K562 (cell line): ENCODE measurements at regions not wholly inside any gene's neighbourhood (a gene's known extent, or its start where the extent isn't known, plus 50 kb on each side); places are given as distances from the start of the nearest gene placed in this dataset.

ENCODE experiments used
- ARID2 ChIP-seq: fragments of 450-650 bp; IDR thresholded peaks from 2 replicates; pipeline ENCODE4 v1.6.1; 2017; ENCODE audit warnings: antibody characterized with exemption, mild to moderate bottlenecking
- ATF7 ChIP-seq: fragments of 450-650 bp; IDR thresholded peaks from 2 replicates; pipeline ENCODE4 v1.7.1; 2014; ENCODE audit warnings: mild to moderate bottlenecking, moderate library complexity
- CBX3 ChIP-seq, 2 experiments: IDR thresholded peaks; 1 replicate in 1 of 2; 2 replicates in 1 of 2; pipeline ENCODE4 v1.6.1; 2012; ENCODE audit warnings: inconsistent platforms in 2 of 2, low read length in 2 of 2, borderline replicate concordance in 1 of 2, control low read depth in 1 of 2
- CC2D1A ChIP-seq: fragments of 450-650 bp; IDR thresholded peaks from 2 replicates; pipeline ENCODE4 v1.6.1; 2017; ENCODE audit warnings: mild to moderate bottlenecking
- FOXP4 ChIP-seq: sonication (generic); formaldehyde crosslinking; IDR thresholded peaks from 2 replicates; pipeline ENCODE4 v1.8.0; 2022; ENCODE audit warnings: mild to moderate bottlenecking, missing genetic modification reagents, borderline replicate concordance
- HMGN3 ChIP-seq: IDR thresholded peaks from 2 replicates; pipeline ENCODE4 v1.6.1; 2011; ENCODE audit warnings: borderline replicate concordance, low read depth, mild to moderate bottlenecking, mixed read lengths, low read length; ENCODE audit not compliant: insufficient read length; ENCODE audit errors: extremely low read depth
- L3MBTL2 ChIP-seq: fragments of 450-650 bp; IDR thresholded peaks from 2 replicates; pipeline ENCODE4 v1.6.1; 2016; ENCODE audit warnings: mild to moderate bottlenecking, moderate library complexity
- MLLT1 ChIP-seq, 2 experiments: fragments of 450-650 bp; IDR thresholded peaks; 2 replicates each; pipeline ENCODE4 v1.6.1; 2016
- NR1H2 ChIP-seq: sonication (generic); formaldehyde crosslinking; IDR thresholded peaks from 2 replicates; pipeline ENCODE4 v1.4.0; 2020; ENCODE audit warnings: mild to moderate bottlenecking, missing genetic modification reagents
- POLR3A ChIP-seq: IDR thresholded peaks from 2 replicates; pipeline ENCODE4 v1.6.1; 2011; ENCODE audit warnings: borderline replicate concordance, mild to moderate bottlenecking, moderate library complexity; ENCODE audit not compliant: insufficient read length, insufficient read depth; ENCODE audit errors: extremely low read depth
- RCOR1 ChIP-seq, 2 experiments: IDR thresholded peaks; 2 replicates each; pipeline ENCODE4 v1.6.1; 2012; ENCODE audit warnings: low read depth in 2 of 2, low read length in 2 of 2, borderline replicate concordance in 1 of 2, improper control_type of control experiment in 1 of 2
- TRIM28 ChIP-seq: fragments of 450-650 bp; IDR thresholded peaks from 2 replicates; pipeline ENCODE4 v1.6.1; 2017
- ZBTB7A ChIP-seq: IDR thresholded peaks from 2 replicates; pipeline ENCODE4 v1.6.1; 2011; ENCODE audit warnings: low read depth, mild to moderate bottlenecking, low read length, moderate library complexity, borderline replicate concordance; ENCODE audit not compliant: control insufficient read depth
- ZKSCAN3 ChIP-seq: fragments of 250-450 bp; sonication (Bioruptor Pico); IDR thresholded peaks from 2 replicates; pipeline ENCODE4 v1.4.0; 2020
- ZNF740 ChIP-seq, 3 experiments: fragments of 200-800 bp in 1 of 3; sonication (Bioruptor generic) in 1 of 3; sonication (generic) in 1 of 3; formaldehyde crosslinking in 1 of 3; IDR thresholded peaks; 2 replicates each; pipeline versions ENCODE4 v1.6.1 to v1.8.0; 2016 to 2022; ENCODE audit warnings: mild to moderate bottlenecking in 2 of 3, missing compliant biosample characterization in 2 of 3, missing genetic modification characterization in 2 of 3, missing genetic modification reagents in 1 of 3
- TF ChIP-seq, protein P1 (sequence below): fragments of 450-650 bp; IDR thresholded peaks from 2 replicates; pipeline ENCODE4 v1.6.1; 2018; ENCODE audit warnings: mild to moderate bottlenecking, low read depth; ENCODE audit not compliant: partially characterized antibody
- TF ChIP-seq, protein P2 (sequence below): sonication (generic); formaldehyde crosslinking; IDR thresholded peaks from 2 replicates; pipeline ENCODE4 v1.8.0; 2022; ENCODE audit warnings: missing genetic modification reagents, mild to moderate bottlenecking, moderate library complexity, borderline replicate concordance
- TF ChIP-seq, protein P3 (sequence below): fragments of 250-450 bp; sonication (Bioruptor Pico); IDR thresholded peaks from 2 replicates; pipeline ENCODE4 v1.5.1; 2021; ENCODE audit warnings: mild to moderate bottlenecking

DNA sequence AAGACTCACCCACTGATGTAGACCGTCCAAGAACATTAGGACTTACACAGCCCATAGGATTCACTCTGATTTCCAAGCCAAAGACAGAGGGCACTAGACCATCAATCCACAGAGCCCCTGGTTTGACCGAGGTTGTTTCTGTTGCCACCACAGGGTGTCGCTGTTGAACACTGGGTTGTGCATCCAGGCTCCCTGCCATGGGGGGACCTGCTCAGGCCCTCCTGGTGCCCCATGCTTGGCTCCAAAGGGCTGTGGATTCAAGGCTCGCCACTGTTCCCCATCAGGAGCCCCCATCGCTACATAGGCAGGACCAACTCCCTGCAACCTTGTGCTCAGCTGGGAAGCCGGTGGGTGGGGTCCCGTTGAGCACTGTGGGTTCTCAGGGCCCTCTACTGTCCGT, 128.0 kb upstream of the ANO1 start (continued):
- peak; percentile 71 for TF ChIP-seq ZNF740 (CRISPR knock-in tag; IDR thresholded peaks at IDR 0.05)
- no peak for TF ChIP-seq ZNF740 (tag; IDR thresholded peaks at IDR 0.05)
- no peak for TF ChIP-seq ZKSCAN3 (CRISPR knock-in tag)
- TF ChIP-seq, protein P1, sequence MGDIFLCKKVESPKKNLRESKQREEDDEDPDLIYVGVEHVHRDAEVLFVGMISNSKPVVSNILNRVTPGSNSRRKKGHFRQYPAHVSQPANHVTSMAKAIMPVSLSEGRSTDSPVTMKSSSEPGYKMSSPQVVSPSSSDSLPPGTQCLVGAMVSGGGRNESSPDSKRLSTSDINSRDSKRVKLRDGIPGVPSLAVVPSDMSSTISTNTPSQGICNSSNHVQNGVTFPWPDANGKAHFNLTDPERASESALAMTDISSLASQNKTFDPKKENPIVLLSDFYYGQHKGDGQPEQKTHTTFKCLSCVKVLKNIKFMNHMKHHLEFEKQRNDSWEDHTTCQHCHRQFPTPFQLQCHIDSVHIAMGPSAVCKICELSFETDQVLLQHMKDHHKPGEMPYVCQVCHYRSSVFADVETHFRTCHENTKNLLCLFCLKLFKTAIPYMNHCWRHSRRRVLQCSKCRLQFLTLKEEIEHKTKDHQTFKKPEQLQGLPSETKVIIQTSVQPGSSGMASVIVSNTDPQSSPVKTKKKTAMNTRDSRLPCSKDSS, result peak; percentile 7
- 0 out of 4 replicates have a peak, but pooled peaks of 1 of the 2 experiments have one; percentile 14 for TF ChIP-seq RCOR1 (IDR thresholded peaks at IDR 0.05; ENCODE audit: borderline replicate concordance in 1 of 2, low read depth in 2 of 2, low read length in 2 of 2)
- TF ChIP-seq, protein P2, sequence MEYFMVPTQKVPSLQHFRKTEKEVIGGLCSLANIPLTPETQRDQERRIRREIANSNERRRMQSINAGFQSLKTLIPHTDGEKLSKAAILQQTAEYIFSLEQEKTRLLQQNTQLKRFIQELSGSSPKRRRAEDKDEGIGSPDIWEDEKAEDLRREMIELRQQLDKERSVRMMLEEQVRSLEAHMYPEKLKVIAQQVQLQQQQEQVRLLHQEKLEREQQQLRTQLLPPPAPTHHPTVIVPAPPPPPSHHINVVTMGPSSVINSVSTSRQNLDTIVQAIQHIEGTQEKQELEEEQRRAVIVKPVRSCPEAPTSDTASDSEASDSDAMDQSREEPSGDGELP (CRISPR knock-in tag), result peak; percentile 52; the same call in 1 of the 2 replicates
- TF ChIP-seq MLLT1 (IDR thresholded peaks at IDR 0.05), result peak in 1 of 2 experiments; percentile 70; a peak in 1 of 4 replicates
- TF ChIP-seq FOXP4 (CRISPR knock-in tag), result 0 out of 2 replicates have a peak, but pooled peaks have one; percentile 40
- TF ChIP-seq CBX3 (IDR thresholded peaks at IDR 0.05; ENCODE audit: borderline replicate concordance in 1 of 2, low read length in 2 of 2), result peak in 1 of 2 experiments; percentile 88; a peak in 2 of 3 replicates
- peak; percentile 12 for TF ChIP-seq HMGN3
- TF ChIP-seq CC2D1A, result 0 out of 2 replicates have a peak, but pooled peaks have one; percentile 25
- peak; percentile 74; the same call in 1 of the 2 replicates for TF ChIP-seq TRIM28
- TF ChIP-seq ATF7, result 0 out of 2 replicates have a peak, but pooled peaks have one; percentile 14
- no peak for TF ChIP-seq POLR3A
- peak; percentile 69; the same call in 1 of the 2 replicates for TF ChIP-seq ZBTB7A
- 0 out of 2 replicates have a peak, but pooled peaks have one; percentile 26 for TF ChIP-seq NR1H2
- TF ChIP-seq L3MBTL2, result 0 out of 2 replicates have a peak, but pooled peaks have one; percentile 12
- peak; percentile 93 for TF ChIP-seq ARID2
- TF ChIP-seq, protein P3, sequence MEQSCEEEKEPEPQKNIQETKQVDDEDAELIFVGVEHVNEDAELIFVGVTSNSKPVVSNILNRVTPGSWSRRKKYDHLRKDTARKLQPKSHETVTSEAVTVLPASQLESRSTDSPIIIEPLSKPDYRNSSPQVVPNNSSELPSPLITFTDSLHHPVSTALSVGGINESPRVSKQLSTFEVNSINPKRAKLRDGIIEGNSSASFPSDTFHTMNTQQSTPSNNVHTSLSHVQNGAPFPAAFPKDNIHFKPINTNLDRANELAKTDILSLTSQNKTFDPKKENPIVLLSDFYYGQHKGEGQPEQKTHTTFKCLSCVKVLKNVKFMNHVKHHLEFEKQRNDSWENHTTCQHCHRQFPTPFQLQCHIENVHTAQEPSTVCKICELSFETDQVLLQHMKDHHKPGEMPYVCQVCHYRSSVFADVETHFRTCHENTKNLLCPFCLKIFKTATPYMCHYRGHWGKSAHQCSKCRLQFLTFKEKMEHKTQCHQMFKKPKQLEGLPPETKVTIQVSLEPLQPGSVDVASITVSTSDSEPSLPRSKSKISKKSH (CRISPR knock-in tag), result no peak
